NCI-H2196 (cell line): ENCODE measurements at regions not wholly inside any gene's neighbourhood (a gene's known extent, or its start where the extent isn't known, plus 50 kb on each side); places are given as distances from the start of the nearest gene placed in this dataset.

Source experiments
- DNase-seq: peaks from one replicate; lab custom pipeline; 2025; ENCODE audit not compliant: unreplicated experiment; lab: John Stamatoyannopoulos, UW

DNA sequence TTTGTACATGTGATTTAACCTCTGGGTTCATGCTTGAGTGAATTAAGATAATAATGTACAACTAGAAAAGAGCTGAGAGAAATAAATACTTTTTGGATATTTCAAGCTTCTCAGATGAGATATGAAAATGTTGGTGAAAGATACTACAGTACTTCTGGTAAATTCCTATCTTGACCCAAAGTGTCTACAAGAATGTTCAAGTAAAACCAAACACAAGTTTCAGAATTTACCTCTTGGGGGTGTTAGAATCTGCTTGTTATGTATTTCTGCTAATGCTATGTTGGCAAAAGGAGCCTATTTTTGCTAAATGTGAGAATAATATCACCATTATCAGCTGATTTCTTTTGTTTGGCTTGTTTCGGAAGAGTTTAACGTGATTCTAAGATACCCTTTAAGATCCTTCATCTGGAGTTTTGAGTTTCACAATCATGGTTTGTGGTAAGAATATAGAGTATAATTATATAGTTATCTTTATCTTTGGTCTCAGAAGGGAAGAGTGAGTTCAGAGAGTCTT lies 388.5 kb downstream of the LMO4 start:
- DNase-seq = no peak

DNA sequence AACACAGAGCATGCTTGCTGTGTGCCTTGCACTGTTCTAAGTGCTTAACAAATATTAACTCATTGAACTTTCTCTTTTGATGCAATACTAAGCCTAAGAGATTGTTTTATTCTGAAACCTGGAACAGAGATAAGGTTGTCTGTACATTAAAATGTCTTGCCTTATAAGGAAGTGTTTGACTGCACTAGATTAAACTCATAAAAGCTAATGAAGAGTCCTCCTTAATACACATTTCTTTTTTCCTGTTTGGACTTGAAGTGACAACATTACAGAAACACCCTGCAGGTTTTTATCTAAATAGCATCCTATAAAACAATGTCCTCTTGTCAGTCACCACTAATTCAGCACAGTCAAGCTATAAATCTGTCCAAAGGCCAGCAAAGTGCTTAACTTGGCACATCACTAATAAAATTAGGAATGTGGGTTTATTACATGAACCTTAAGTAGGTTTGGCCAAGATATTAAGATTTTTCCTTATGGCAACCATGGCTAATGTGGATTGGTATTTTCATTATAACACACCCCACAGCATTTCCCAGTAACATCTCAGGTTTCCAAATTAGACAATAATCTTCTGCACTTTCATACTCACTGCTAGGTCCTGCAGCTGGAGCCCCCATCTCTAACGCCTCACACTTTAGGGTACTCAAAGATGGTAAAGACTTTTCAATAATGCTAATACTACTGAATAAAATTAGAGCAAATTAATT lies 389.7 kb downstream of the LMO4 start:
- DNase-seq = no peak

DNA sequence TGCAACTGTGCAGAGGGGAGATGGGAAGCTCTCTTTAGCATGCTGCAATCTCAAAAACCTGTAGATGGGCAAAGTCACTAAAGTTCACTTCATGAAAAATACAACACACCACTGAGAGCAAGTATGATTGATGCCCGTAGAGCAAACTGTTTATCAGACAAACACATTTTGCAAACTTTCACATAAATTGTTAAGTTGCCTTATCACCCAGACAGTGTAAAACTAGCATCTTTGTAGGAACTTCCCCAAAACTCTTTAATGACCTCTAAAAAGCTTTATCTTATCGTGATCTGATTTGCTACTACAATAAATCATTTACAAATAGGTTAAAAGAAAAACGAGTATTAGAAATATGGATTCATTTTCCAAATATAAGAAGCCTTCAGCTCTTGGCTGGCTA lies 391.0 kb downstream of the LMO4 start:
- no peak for DNase-seq

DNA sequence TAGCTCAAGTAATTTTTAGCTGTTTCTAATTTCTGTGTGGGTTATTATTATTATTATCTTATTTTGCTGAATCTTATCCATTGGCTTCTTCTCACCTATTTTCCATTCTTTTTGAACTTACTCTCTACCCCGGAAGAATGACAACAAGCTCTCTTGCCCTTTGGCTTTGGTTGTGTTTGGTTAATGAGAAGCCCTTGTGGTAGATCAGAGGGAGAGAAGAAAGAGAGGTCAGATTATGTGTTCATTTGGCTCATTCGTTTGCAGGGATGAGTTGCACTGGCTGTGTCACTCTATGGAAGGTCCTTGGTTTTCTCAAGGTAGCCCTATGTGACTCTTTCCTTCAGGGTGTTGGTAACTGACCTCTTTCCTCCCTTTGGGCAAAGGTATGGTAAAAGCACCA lies 391.9 kb downstream of the LMO4 start:
- DNase-seq = no peak

DNA sequence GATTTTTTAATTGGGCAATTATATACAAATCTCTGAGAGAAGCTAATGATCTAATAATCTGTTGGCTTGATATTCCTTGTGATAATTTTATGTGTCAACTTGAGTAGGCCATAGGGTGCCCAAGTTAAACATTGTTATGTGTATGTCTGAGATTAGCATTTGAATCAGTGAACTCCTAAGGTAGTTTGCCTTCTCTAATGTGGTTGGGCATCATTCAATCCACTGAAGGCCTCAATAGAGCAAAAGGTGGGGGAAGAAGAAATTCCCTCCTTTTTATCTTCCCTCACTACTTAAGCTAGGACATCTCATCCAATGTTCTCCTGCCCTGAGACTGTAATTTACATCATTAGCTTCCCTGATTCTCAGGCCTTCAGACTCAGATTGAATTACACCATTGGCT lies 394.5 kb downstream of the LMO4 start:
- no peak for DNase-seq

DNA sequence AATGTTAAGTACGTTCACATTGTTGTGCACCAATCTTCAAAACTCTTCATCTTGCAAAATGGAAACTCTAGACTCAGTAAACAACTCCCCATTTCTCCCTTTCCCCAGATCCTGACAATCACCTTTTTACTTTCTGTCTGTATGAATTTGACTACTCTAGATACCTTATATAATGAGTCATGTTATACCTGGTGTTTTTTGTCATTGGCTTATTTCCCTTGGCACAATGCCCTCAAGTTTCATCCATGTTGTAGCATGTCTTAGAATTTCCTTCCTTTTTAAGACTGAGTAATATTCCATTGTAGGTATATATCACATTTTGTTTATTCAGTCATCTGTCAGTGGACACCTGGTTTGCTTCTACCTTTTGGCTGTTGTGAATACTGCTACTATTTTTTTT lies 399.5 kb downstream of the LMO4 start:
- no peak for DNase-seq

DNA sequence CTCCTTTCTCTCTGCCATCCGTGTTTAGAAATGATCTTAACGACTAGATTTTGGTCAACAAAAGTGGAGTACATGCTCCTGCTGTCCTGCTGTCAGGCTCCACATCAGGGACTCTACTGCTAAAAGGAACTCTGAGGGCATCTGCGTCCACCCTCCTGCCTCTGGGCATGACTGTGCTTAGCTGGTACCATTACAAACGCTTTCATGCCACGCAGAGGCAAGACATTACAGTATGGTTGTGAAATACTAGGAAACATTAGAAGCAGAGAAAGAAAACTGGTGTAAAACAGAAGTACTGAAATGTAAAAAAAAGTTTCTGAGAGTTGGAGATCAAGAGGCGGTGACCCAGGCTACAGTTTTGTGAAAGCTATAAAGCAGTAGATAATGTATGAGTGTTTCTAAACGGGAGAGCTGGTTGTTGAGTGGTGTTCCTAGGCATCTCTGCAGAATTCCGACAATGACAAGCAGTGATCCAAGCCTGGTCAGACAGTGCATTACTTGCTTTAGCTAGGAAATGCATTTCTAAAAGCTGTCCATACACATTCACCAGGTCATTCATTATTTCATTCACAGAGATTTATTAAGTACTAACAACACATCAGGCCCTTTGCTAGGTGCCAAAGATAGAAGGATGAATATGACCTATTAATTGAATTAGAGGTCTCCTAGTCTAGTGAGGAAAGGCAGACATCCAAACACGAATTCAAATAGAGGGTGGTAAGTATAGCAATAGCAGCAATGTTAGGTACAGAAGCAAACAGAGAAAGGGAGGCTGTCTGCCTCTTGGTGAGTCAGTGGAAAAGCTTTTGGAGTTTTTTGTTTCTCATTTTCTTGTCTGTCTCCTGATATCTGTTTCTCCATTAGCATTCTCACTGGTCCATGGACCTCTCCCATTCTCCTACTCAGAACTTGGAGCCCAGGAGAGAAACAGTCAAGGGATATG lies 401.9 kb downstream of the LMO4 start:
- DNase-seq = no peak

DNA sequence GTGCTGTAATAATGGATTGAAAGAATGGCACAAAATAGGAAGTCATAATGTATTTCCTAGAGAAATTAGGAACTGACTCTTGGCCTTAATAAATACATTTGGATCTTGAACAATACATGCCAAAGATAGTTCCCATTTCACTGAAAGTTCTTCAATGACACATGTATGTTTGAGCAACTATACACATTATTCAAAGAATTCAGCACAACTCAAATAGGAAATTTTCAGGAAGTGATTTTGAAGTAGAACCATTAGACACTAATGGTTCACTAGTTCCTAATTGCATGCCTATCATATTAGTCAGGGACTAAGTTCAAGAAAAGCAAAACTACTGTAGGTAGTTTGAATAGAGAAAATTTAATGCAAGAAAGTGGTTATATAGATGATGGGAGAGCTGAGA lies 404.7 kb downstream of the LMO4 start:
- DNase-seq = no peak

DNA sequence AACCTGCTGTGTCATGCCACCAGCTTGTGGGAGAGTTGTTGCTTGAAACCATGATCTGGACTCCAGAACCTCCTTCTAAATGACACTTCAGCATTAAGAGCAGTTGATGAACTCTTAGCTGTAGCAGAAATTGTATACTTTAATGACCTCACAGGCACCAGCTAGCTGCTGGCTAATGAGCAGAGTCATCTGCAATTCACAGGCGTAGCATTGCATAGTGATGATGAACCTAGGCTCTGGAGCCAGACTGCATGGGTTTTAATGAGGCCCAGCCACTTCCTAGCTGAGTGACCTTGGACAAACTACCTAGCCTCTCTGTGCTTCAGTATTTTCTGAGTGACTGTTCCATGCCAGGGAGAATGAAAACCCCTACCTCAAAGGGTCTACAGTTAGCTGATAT lies 407.1 kb downstream of the LMO4 start:
- DNase-seq = no peak

DNA sequence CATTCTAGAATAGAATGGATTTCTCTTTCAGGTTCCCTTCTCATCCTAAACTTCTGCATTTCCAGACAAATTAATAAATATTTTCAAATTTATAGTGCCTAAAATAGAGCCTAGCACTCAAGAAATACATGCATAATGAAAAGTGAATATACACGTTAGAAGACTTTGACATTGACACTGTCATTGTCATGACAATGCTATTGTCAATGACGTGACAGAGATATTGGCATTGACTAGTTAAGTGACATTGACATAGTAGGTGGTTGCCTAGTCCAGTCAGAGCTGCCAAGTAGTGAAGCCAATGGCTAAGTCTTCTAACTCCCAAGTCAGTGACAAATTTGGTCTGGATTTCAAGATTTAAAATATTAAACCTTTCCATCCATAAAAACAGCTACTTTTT lies 410.5 kb downstream of the LMO4 start:
- no peak for DNase-seq

DNA sequence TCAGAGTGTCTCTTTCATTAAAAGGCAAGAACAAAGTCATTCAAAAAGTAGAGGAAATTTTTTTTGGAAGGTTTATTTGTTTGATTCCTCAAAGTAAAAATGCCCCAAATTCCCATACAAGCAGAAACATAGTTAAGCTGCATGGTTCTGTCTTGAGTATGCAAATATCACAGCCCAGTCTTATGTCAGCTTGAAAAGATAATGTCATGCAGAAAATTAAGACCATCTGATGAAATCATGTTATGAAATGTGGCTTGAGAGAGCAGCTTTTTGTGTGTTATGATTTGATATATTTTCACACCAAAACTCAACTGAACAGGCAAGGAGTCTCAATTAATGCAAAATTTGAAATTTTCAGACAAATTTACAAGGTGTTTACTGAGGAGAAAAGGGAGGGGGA lies 411.0 kb downstream of the LMO4 start:
- DNase-seq = no peak

DNA sequence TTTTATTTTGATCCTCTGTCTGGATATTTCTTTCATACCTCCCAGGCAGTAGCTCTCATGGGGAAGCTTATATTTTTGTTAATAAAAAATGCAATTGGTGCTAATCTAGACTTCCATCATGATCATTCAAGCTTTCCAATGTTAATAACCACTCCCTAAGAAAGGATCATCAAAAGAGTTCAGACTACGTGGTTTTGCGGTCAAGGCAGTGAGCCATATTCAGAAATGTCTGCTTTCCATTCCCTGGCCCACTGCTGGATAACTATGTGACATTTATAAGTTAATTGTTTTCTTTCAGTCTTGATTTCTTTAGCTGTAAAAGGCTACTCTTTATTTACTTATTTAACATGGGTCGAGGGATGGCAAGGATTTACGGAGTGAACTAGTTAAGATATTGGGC lies 414.6 kb downstream of the LMO4 start:
- DNase-seq = no peak

DNA sequence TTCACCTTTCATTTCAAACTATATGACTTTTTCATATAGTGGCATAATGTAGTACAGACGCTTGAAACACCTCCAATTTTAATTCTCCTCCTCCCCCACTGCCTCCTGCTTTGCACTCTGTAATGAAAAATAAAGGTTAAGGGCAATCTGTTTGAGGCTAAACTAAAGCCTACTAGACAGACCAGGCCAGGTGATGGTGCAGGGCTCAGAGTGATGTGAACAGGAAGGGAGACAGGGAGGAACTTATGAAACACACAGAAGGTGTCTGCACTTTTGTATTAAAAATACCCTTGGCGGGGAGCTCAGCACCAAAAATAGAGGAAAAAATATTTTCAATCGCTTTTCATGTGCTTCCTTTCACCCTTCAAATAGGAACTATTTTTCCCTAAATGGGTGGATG lies 415.4 kb downstream of the LMO4 start:
- DNase-seq = no peak

DNA sequence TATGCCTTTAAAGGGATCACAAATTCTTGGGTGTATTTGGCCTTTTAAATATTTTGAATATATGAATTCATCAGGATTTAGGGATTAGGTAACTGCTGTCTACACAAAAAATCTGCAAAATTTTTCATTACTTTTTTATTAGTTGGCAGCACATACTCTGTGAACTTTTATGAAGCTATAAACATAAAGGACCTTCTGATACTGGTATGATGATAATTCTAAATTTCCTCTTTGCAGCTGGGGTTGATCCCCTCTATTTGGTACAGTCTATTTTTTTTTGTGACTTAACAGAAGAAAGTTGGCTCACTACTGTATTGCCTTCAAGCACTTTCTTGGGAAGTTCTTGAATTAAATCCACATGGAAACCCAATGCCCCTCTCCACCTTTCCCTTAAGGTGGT lies 416.1 kb downstream of the LMO4 start:
- no peak for DNase-seq

DNA sequence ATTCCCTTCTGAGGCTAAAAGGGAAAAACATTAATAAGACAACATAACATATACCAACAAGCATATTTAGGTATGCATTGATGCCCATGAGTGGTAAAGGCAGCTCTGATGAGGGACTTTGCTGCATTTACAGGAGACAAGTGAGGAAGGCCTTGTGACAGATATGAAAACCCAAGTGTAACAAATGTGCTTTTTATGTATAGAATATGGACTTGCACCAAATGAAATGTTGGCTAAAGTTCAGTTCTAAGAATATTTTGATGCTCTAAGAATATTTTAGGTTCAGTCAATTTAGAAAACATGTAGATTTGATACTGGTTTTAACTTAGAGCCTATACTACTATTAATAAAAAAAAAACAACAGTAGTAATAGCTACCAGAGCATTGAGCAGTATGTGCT lies 424.7 kb downstream of the LMO4 start:
- DNase-seq = no peak

DNA sequence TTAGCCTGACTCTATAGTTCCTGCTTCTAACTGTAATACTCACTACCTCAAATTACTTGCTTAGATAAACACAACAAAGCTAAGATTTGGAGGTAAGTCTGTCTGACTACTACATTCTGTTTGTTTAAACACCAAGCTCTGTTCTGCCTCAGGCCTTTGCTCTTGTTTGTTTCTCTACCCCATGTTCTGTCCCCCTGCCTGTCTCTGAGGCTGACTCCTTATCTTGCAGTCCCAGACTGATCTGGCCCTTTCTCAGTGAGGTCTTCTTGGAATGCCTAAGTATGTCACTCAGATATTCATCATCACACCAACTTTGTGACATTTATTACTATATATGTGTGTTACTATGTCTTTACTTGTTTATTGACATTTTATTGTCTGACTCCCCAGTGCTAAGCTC lies 425.5 kb downstream of the LMO4 start:
- DNase-seq = no peak

DNA sequence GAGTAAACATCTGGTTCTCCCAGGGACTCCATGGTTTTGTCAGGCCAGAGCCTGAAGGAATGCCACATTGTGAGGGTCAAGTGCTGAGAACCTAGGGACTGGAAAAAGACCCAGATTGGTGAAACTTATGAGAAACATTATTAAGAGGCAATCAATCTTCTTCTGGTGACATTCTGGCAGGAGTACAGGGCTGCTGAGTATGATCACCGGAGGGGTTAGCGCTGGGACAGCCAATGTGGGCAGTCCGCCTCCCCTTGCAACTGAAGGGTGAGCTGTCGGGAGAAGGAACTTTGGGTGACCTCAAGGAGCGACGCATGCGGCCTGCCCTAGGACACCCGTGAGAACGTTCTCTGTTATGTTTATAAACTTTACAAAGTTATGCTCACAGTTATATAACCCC lies 429.0 kb downstream of the LMO4 start:
- no peak for DNase-seq

DNA sequence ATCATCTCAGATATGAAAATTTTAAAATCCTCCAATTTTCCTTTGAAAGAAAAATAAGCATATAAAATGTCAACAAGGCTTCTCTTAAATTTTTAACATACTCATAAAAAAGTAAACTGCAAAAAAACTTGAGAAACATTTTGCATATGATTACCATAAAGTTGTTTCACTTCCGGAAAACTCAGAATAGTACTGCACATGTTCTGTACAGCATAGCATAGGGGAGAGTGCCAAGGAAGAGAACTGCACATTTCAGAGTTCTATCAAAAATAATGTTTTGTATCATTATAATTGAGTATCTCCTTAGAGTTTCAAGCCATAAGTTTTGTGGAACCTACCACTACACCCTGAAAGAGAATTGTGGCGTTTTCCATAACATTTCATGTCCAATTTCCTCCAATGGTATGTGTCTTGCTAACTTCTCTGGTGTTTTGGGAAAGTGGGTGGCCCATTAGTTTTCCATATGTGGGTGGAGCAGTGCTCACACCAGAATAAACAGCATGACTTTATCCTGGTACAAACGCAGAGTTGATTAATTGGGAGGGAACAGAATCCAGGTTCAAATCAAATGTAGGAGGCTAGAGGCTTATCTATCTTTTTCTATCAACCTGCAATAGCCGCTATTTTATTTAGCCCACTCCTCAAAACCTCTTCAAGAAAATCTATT lies 430.9 kb downstream of the LMO4 start:
- DNase-seq = no peak

DNA sequence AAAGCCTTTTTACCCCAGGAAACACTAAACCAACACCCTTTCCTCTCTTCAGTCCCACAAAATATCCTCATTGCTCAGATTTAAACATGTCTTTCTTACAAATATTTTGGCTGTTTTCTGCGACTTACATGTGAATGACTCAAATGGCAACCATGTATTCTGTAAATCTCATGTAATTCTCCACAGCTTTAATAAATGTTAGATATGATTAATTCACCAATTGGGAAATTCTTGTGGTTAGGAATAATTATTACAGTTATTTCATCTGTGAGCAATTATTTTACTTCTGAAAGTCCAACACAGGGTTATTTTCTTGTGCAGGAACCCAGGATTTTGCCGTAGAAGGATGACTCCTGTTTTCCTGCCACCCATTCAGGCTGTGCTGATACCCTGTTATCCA lies 431.5 kb downstream of the LMO4 start:
- DNase-seq = no peak

DNA sequence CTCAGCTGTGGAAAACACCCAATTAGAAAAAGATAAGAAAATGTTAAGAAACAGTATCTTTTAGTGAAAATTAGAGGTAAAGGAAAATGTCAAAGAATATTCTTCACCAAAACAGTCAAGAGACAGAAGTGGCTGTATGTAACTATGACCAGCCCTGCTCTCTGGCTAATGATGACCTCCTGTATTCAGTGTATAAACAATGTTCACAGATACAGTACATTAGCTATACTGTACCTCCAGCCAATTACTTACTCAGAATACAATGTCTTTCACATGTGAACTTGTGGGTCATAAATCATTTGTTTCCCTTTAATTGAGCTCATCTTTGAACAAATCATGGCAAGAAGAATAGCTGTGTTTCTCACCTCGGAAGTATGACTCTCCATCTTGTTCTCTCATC lies 432.0 kb downstream of the LMO4 start:
- DNase-seq = no peak

DNA sequence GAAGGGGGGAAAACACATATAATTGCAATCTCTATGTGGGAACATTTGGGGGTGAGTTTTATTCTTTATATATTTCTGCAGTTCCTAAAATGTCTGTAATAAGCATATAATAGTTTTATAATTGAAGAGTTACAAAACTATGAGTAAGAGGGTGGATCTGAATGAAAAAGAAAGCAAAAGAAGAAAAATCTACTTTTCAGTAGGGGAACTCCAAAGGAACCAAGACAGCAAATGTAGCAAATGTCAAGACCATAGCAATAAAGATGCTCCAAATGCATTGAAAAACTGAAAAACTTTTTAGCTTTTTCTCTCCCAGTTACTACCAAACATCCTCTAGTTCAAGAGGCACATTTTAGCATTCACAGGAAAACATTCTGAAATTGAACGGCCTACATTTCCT lies 434.8 kb downstream of the LMO4 start:
- no peak for DNase-seq
